Fibroblast of skin of right biceps (primary cell): ENCODE measurements at regions not wholly inside any gene's neighbourhood (a gene's known extent, or its start where the extent isn't known, plus 50 kb on each side); places are given as distances from the start of the nearest gene placed in this dataset.
A peak's percentile ranks its signal among the peaks of the same experiment; 100 is the strongest.
"Not testable (repeated sequence)": the region's sequence is repeated elsewhere in the genome, so short reads cannot be mapped to it uniquely, and the experiment has no call there.

Experiments
- DNase-seq: peaks from one replicate; pipeline ENCODE4 v3.0.0-alpha.2; 2013

GRCh38 chr9:27829621-27830020 lies 256.3 kb upstream of the C9orf72 start:
- peak; percentile 13 for DNase-seq

- DNase-seq = not testable (repeated sequence)
These were observed 258.8 kb upstream of the C9orf72 start for GRCh38 chr9:27832108-27832507.

GRCh38 chr9:27835286-27835685 lies 262.0 kb upstream of the C9orf72 start:
- no peak for DNase-seq

GRCh38 chr9:27835746-27836145 lies 262.5 kb upstream of the C9orf72 start:
- no peak for DNase-seq

GRCh38 chr9:27836661-27837401 lies 263.6 kb upstream of the C9orf72 start:
- DNase-seq = no peak

GRCh38 chr9:27838876-27839275 lies 265.6 kb upstream of the C9orf72 start:
- no peak for DNase-seq

GRCh38 chr9:27839767-27840166 lies 266.5 kb upstream of the C9orf72 start:
- not testable (repeated sequence) for DNase-seq

- no peak for DNase-seq
These were observed 271.5 kb upstream of the C9orf72 start for GRCh38 chr9:27844797-27845196.

- no peak for DNase-seq
These were observed 274.1 kb upstream of the C9orf72 start for GRCh38 chr9:27847380-27847779.

GRCh38 chr9:27847818-27848217 lies 274.5 kb upstream of the C9orf72 start:
- DNase-seq = no peak

- no peak for DNase-seq
These were observed 275.0 kb upstream of the C9orf72 start for GRCh38 chr9:27848315-27848714.

- DNase-seq = no peak
These were observed 278.6 kb upstream of the C9orf72 start for GRCh38 chr9:27851858-27852257.

- DNase-seq = no peak
These were observed 280.2 kb upstream of the C9orf72 start for GRCh38 chr9:27853529-27853928.

GRCh38 chr9:27856054-27856453 lies 282.8 kb upstream of the C9orf72 start:
- no peak for DNase-seq

GRCh38 chr9:27856748-27857147 lies 283.5 kb upstream of the C9orf72 start:
- DNase-seq = no peak

- DNase-seq = peak; percentile 83
These were observed 288.6 kb upstream of the C9orf72 start for GRCh38 chr9:27861887-27862286.

- peak; percentile 75 for DNase-seq
These were observed 291.6 kb upstream of the C9orf72 start for GRCh38 chr9:27864644-27865438.

- DNase-seq = no peak
These were observed 293.5 kb upstream of the C9orf72 start for GRCh38 chr9:27866741-27867140.

GRCh38 chr9:27870404-27870803 lies 297.1 kb upstream of the C9orf72 start:
- peak; percentile 33 for DNase-seq

- no peak for DNase-seq
These were observed 306.9 kb upstream of the C9orf72 start for GRCh38 chr9:27880156-27880555.

- no peak for DNase-seq
These were observed 307.4 kb upstream of the C9orf72 start for GRCh38 chr9:27880635-27881034.

- DNase-seq = peak; percentile 9
These were observed 315.5 kb upstream of the C9orf72 start for GRCh38 chr9:27888661-27889295.

- peak; percentile 11 for DNase-seq
These were observed 351.2 kb upstream of the C9orf72 start for GRCh38 chr9:27924502-27924901.

GRCh38 chr9:27925815-27926214 lies 352.5 kb upstream of the C9orf72 start:
- DNase-seq = no peak
